Activated B cell treated with CpG ODN at 0.5 μM for 24 hours (primary cell): ENCODE measurements at regions not wholly inside any gene's neighbourhood (a gene's known extent, or its start where the extent isn't known, plus 50 kb on each side); places are given as distances from the start of the nearest gene placed in this dataset.

Experiments used
- ATAC-seq: fragments of 200-7000 bp; cut with Tn5 transposase; one replicate; pipeline ENCODE4 v1.10.0; 2021; ENCODE audit warnings: low read depth, mild to moderate bottlenecking, moderate library complexity
- CTCF ChIA-PET: fragments of 350-600 bp; sonication (Branson Sonifier 250); formaldehyde crosslinking; loops from one replicate; lab custom pipeline; 2021; ENCODE audit warnings: antibody characterized with exemption; lab: Charles Lee
- POLR2A ChIA-PET: fragments of 350-600 bp; sonication (Branson Sonifier 250); formaldehyde crosslinking; loops from one replicate; lab custom pipeline; 2021; ENCODE audit warnings: antibody characterized with exemption; lab: Charles Lee
- DNase-seq: peaks from one replicate; pipeline ENCODE4 v3.0.0; 2022
- H3K27ac Mint-ChIP-seq: one replicate; pipeline ENCODE4 v1.8.0; 2020; ENCODE audit warnings: mixed read lengths
- H3K27me3 Mint-ChIP-seq: one replicate; pipeline ENCODE4 v1.8.0; 2021; ENCODE audit warnings: mixed read lengths
- H3K36me3 Mint-ChIP-seq: one replicate; pipeline ENCODE4 v1.8.0; 2021; ENCODE audit warnings: low read depth, mixed read lengths
- H3K4me1 Mint-ChIP-seq: one replicate; pipeline ENCODE4 v1.8.0; 2021; ENCODE audit warnings: mixed read lengths
- H3K4me3 Mint-ChIP-seq: one replicate; pipeline ENCODE4 v1.8.0; 2020; ENCODE audit warnings: mild to moderate bottlenecking, mixed read lengths
- H3K9me3 Mint-ChIP-seq: one replicate; pipeline ENCODE4 v1.8.0; 2020; ENCODE audit warnings: mixed read lengths
- CTCF ChIP-seq: fragments of 200-600 bp; IDR thresholded peaks from one replicate; pipeline ENCODE4 v1.8.0; 2022; ENCODE audit warnings: antibody characterized with exemption, mild to moderate bottlenecking
- intact Hi-C: fragments of 100-400 bp; cut with micrococcal nuclease; formaldehyde crosslinking; loops from one replicate; pipeline ENCODE4 v1.15.1; 2024

DNA sequence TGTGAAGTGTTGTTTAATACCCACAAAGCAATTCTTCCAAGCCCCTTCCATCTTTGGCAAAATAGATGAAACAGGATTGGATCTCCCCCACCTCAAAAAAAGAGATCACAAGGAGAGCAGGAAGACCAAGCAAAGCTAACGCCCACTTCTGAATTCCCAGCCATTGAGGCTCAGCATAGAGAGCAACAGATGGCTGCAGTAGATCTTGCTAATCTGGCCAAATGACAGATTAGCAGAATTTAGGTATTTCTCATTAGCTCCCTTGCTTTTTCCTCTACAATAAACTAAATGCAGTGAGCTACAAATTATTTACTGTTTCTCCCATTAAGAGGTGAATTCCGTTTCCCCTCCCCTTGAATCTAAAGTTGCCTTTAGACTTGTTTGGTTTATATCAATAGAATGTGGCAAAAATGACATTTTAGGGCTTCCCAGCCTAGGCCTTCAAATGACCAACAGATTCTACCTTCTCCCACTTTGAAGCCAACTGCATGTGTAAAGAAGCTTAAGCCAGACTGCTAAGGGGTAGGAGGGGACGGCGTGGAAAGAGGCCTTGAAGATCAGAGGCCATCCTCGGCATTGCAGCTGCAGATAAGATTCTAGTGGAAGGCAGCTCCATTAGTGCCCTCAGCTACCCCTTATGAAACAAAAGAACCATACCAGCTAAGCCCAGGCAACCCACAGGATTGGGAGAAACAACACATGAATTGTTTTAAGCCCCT, 56.8 kb upstream of the CPEB4 start:
- Mint-ChIP-seq H3K27me3 (no peaks in the 10 kb centered on the region), H3K36me3 (no peaks in the 10 kb centered on the region), H3K27ac (no peak overlapping the region), H3K4me1 (peaks cover 79% of the 10 kb centered on the region), H3K4me3 (no peak overlapping the region), H3K9me3 (peaks cover 7% of the 10 kb centered on the region)
- CTCF ChIA-PET: interaction anchor here (0.9 to 1.6 kb wide), 2 partner anchors 11 to 54 kb away, joined by 3 to 4 read pairs; no protein-coding TSS in a partner anchor
- POLR2A ChIA-PET: interaction anchor here (0.8 to 4.9 kb wide), 4 partner anchors 10 to 54 kb away, joined by 3 to 26 read pairs (median 15); no protein-coding TSS in a partner anchor
- no peak for TF ChIP-seq CTCF
- no peak for DNase-seq
- intact Hi-C loops: no loop called here
- ATAC-seq: no peak

GRCh38 chr5:173832386-173832785, 55.8 kb upstream of the CPEB4 start:
- Mint-ChIP-seq H3K4me3 (peak overlapping the region; percentile 25), H3K36me3 (no peaks in the 10 kb centered on the region), H3K9me3 (peaks cover 7% of the 10 kb centered on the region), H3K27ac (no peak overlapping the region), H3K27me3 (no peaks in the 10 kb centered on the region), H3K4me1 (peaks cover 71% of the 10 kb centered on the region)
- ATAC-seq (peak; percentile 80), DNase-seq (no peak)
- ChIA-PET POLR2A (interaction anchor here (0.5 to 4.9 kb wide), 7 partner anchors 8 to 142 kb away, joined by 3 to 26 read pairs (median 4); no protein-coding TSS in a partner anchor), CTCF (interaction anchor here (1.3 to 1.6 kb wide), 2 partner anchors 12 to 13 kb away, joined by 3 to 4 read pairs; no protein-coding TSS in a partner anchor)
- intact Hi-C loops: loop anchor here (1.0 to 2.0 kb wide), 2 partner anchors 46 to 52 kb away; no protein-coding TSS in a partner anchor
- no peak for TF ChIP-seq CTCF

DNA sequence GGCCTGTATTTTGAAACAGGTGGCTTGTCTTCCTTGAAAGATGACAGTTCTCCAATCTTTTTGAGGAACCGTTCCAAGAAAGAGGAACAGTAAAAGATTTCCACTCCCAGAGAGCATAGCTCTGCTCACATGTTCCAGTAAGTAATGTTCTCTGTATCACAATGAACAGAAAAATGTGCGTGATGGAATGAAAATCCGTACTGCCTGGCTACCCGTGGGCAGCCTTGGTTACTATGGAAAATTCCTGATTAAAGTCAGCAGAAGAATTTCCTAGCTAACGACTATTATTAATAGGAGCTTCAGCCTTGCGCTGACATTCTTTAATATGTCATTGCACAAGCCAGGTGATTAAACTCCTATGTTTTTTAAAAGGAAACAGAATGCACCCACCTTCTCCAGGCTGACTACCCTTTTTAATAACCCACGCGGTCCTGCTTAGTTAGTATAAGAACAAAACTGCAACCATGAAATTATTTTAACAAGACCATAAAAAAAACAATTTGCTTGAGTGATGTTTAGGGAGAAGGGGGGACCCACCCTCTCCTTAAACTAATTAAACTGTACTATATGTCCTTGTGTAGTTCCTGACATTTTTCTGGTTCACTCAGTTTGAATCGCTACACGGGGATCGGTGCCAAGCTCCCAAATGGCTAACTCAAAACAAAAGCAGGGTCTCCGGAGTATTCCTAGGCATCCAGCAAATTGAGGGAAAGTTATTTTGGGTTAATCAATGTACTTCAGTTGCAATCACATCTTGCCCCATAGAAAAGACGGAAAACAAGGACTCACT, 54.8 kb upstream of the CPEB4 start:
- Mint-ChIP-seq H3K4me1 (peaks cover 66% of the 10 kb centered on the region), H3K27me3 (no peaks in the 10 kb centered on the region), H3K36me3 (no peaks in the 10 kb centered on the region), H3K27ac (no peak overlapping the region), H3K4me3 (no peak overlapping the region), H3K9me3 (no peaks in the 10 kb centered on the region)
- DNase-seq: no peak
- ChIA-PET POLR2A (interaction anchor here (1.0 to 4.9 kb wide), 5 partner anchors 9 to 54 kb away, joined by 3 to 26 read pairs (median 8); partner anchors contain the start of gene CPEB4), CTCF (interaction anchor here (1.3 kb wide), 1 partner anchor 14 kb away, joined by 3 read pairs; no protein-coding TSS in a partner anchor)
- TF ChIP-seq CTCF: no peak
- intact Hi-C loops: loop anchor here (2.0 kb wide), 1 partner anchor 51 kb away; no protein-coding TSS in a partner anchor
- no peak for ATAC-seq

DNA sequence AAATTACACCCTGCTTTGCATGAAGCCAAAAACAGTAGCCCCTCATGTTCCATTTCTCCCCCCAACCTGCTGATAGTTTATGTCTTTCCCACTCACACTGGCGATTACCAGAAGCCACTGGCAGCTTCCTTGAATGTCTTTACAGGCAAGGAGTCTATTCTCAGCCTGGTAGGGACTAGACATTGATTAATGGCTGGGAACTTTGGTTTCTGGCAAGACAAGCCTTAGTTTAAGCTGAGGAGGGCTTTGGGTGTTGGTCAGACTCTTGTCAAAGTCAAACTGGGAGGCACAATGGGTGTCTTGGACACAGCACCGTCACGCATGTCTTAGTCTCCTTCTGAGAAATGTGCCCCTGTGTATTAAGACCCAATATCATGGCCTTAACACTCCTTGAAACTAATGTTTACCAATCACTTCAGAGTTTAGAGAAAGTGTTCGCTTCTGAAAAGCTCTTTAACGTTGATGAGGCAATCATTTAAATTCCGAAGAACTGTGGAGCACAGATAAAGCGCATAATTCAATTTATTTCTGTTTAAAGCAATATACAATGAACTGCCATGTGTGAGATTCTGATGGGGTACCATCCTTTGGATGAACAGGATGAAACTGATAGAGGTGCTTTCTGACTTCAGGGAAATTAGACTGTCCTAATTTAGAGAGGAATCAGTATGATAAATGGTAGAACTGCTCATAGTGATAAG, 53.9 kb upstream of the CPEB4 start:
- POLR2A ChIA-PET: interaction anchor here (2.1 kb wide), 1 partner anchor 54 kb away, joined by 6 read pairs; the partner anchor contains the start of gene CPEB4
- Mint-ChIP-seq H3K36me3 (no peaks in the 10 kb centered on the region), H3K27ac (no peak overlapping the region), H3K27me3 (no peaks in the 10 kb centered on the region), H3K4me3 (no peak overlapping the region), H3K4me1 (peaks cover 59% of the 10 kb centered on the region), H3K9me3 (no peaks in the 10 kb centered on the region)
- ATAC-seq (no peak), DNase-seq (no peak)
- CTCF ChIA-PET: no interaction called here
- intact Hi-C loops: no loop called here
- no peak for TF ChIP-seq CTCF
